Stromal cell of bone marrow (primary cell): ENCODE measurements at regions not wholly inside any gene's neighbourhood (a gene's known extent, or its start where the extent isn't known, plus 50 kb on each side); places are given as distances from the start of the nearest gene placed in this dataset.

Experiments
- DNase-seq: peaks from one replicate; pipeline ENCODE4 v3.0.0-alpha.2; 2012; ENCODE audit warnings: low read depth

- no peak for DNase-seq
Measured at GRCh38 chr5:82699737-82700136, 377.5 kb downstream of the TMEM167A start.

GRCh38 chr5:82698026-82698425 is 379.2 kb downstream of the TMEM167A start:
- DNase-seq: no peak

- no peak for DNase-seq
Measured at GRCh38 chr5:82694711-82695285, 382.4 kb downstream of the TMEM167A start.

- no peak for DNase-seq
Measured at GRCh38 chr5:82692826-82693225, 384.4 kb downstream of the TMEM167A start.

- no peak for DNase-seq
Measured at GRCh38 chr5:82684659-82685058, 392.5 kb downstream of the TMEM167A start.

GRCh38 chr5:82684165-82684564 is 393.0 kb downstream of the TMEM167A start:
- DNase-seq: no peak

- no peak for DNase-seq
Measured at GRCh38 chr5:82679660-82680059, 397.5 kb downstream of the TMEM167A start.

GRCh38 chr5:82676661-82677060 is 398.5 kb upstream of the RPS23 start:
- no peak for DNase-seq

GRCh38 chr5:82674671-82675070 is 396.5 kb upstream of the RPS23 start:
- no peak for DNase-seq

- DNase-seq: no peak
Measured at GRCh38 chr5:82673057-82673809, 395.1 kb upstream of the RPS23 start.

- DNase-seq: no peak
Measured at GRCh38 chr5:82670692-82671091, 392.5 kb upstream of the RPS23 start.

GRCh38 chr5:82669720-82670119 is 391.6 kb upstream of the RPS23 start:
- DNase-seq: no peak

GRCh38 chr5:82666312-82666711 is 388.2 kb upstream of the RPS23 start:
- no peak for DNase-seq

GRCh38 chr5:82664732-82665131 is 386.6 kb upstream of the RPS23 start:
- DNase-seq: no peak

- no peak for DNase-seq
Measured at GRCh38 chr5:82663225-82663624, 385.1 kb upstream of the RPS23 start.

GRCh38 chr5:82662340-82662739 is 384.2 kb upstream of the RPS23 start:
- no peak for DNase-seq

GRCh38 chr5:82661933-82662332 is 383.8 kb upstream of the RPS23 start:
- DNase-seq: no peak

GRCh38 chr5:82661462-82661861 is 383.3 kb upstream of the RPS23 start:
- no peak for DNase-seq

GRCh38 chr5:82659115-82659514 is 381.0 kb upstream of the RPS23 start:
- no peak for DNase-seq

- DNase-seq: no peak
Measured at GRCh38 chr5:82657033-82657699, 379.0 kb upstream of the RPS23 start.

GRCh38 chr5:82656341-82656761 is 378.2 kb upstream of the RPS23 start:
- DNase-seq: no peak

- DNase-seq: no peak
Measured at GRCh38 chr5:82655078-82655477, 376.9 kb upstream of the RPS23 start.

- no peak for DNase-seq
Measured at GRCh38 chr5:82649943-82650342, 371.8 kb upstream of the RPS23 start.
